GM23338 (cell line): ENCODE measurements at regions not wholly inside any gene's neighbourhood (a gene's known extent, or its start where the extent isn't known, plus 50 kb on each side); places are given as distances from the start of the nearest gene placed in this dataset.

Experiments
- CREB1 ChIP-seq: fragments of 250-450 bp; sonication (Bioruptor Pico); IDR thresholded peaks from 2 replicates; pipeline ENCODE4 v1.5.0; 2020; ENCODE audit warnings: low read depth, mild to moderate bottlenecking, moderate library complexity
- REST ChIP-seq: IDR thresholded peaks from one replicate; pipeline ENCODE4 v1.6.1; 2018; ENCODE audit warnings: antibody characterized with exemption; ENCODE audit not compliant: unreplicated experiment
- ZNF331 ChIP-seq: fragments of 250-450 bp; sonication (Bioruptor Pico); IDR thresholded peaks from 2 replicates; pipeline ENCODE4 v1.5.0; 2020; ENCODE audit warnings: low read depth, mild to moderate bottlenecking, moderate library complexity
- TF ChIP-seq, protein P1 (sequence below): IDR thresholded peaks from 2 replicates; pipeline ENCODE4 v1.6.1; 2016; ENCODE audit warnings: antibody characterized with exemption
- TF ChIP-seq, protein P2 (sequence below), 2 experiments: fragments of 200-600 bp in 1 of 2; sonication (generic) in 1 of 2; conservative IDR thresholded peaks; 2 replicates each; pipeline versions ENCODE4 v1.5.1 to v1.6.1; 2016 to 2017; ENCODE audit warnings: antibody characterized with exemption in 2 of 2, low read depth in 2 of 2, mild to moderate bottlenecking in 2 of 2, moderate library complexity in 1 of 2

DNA sequence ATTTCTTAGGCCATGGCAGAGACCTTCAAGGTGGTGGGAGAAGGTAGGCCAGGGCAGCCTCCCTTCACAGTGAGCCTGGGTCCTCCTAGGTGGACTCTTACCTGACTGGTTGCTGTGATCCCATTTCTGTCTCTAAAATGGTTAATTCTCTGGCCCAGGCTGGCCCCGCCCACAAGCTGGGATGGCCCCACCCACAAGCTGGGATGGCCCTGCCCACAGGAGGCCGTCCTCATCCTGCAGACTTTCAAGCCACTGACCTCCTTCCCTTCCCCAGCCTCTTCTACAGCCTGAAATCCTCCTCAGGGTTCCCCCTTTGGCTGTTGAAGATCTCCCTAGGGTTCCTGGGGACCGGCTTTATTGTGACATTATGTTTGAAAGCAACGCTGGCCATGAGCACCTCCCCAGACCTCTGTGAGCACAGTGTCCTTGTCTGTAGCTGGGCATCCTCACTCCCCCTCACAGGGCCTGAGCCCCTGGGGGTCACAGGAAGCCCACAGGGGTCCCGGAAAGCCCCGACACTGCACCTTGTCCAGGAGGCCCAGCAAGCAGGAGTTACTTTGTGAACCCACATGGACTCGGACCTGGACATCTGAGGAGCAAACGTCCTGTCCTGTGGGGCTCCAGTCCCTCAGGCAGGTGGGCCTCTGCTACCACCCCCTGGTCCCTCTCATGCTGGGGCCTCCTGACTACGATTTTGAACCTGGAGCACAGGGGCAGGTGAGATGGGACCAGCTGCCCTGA, 621.7 kb downstream of the MATN1 start:
- TF ChIP-seq, protein P1, sequence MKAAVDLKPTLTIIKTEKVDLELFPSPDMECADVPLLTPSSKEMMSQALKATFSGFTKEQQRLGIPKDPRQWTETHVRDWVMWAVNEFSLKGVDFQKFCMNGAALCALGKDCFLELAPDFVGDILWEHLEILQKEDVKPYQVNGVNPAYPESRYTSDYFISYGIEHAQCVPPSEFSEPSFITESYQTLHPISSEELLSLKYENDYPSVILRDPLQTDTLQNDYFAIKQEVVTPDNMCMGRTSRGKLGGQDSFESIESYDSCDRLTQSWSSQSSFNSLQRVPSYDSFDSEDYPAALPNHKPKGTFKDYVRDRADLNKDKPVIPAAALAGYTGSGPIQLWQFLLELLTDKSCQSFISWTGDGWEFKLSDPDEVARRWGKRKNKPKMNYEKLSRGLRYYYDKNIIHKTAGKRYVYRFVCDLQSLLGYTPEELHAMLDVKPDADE = no peak
- TF ChIP-seq, protein P2, sequence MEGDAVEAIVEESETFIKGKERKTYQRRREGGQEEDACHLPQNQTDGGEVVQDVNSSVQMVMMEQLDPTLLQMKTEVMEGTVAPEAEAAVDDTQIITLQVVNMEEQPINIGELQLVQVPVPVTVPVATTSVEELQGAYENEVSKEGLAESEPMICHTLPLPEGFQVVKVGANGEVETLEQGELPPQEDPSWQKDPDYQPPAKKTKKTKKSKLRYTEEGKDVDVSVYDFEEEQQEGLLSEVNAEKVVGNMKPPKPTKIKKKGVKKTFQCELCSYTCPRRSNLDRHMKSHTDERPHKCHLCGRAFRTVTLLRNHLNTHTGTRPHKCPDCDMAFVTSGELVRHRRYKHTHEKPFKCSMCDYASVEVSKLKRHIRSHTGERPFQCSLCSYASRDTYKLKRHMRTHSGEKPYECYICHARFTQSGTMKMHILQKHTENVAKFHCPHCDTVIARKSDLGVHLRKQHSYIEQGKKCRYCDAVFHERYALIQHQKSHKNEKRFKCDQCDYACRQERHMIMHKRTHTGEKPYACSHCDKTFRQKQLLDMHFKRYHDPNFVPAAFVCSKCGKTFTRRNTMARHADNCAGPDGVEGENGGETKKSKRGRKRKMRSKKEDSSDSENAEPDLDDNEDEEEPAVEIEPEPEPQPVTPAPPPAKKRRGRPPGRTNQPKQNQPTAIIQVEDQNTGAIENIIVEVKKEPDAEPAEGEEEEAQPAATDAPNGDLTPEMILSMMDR (conservative IDR thresholded peaks at IDR 0.05; ENCODE audit: low read depth in 2 of 2) = no peak
- TF ChIP-seq REST (no peak), CREB1 (CRISPR knock-in tag) (no peak), ZNF331 (CRISPR knock-in tag) (no peak)
